GM23248 (cell line): ENCODE measurements at regions not wholly inside any gene's neighbourhood (a gene's known extent, or its start where the extent isn't known, plus 50 kb on each side); places are given as distances from the start of the nearest gene placed in this dataset.

Experiments
- DNase-seq: peaks from one replicate; pipeline ENCODE4 v3.0.0-alpha.2; 2015
- H2AFZ ChIP-seq: fragments of 200-600 bp; sonication (generic); 2 replicates; pipeline ENCODE4 v1.6.1; 2016; ENCODE audit warnings: antibody characterized with exemption
- H3F3A ChIP-seq: fragments of 200-600 bp; sonication (generic); 2 replicates; pipeline ENCODE4 v1.6.1; 2016; ENCODE audit warnings: mild to moderate bottlenecking, antibody characterized with exemption, mixed run types; ENCODE audit not compliant: insufficient read depth
- H3K27ac ChIP-seq: fragments of 200-600 bp; sonication (generic); 2 replicates; pipeline ENCODE4 v1.5.1; 2016; ENCODE audit warnings: mild to moderate bottlenecking
- H3K27me3 ChIP-seq: fragments of 200-600 bp; sonication (generic); replicated peaks from 2 replicates; pipeline ENCODE4 v1.6.1; 2016; ENCODE audit warnings: mild to moderate bottlenecking; ENCODE audit not compliant: insufficient read depth
- H3K36me3 ChIP-seq: fragments of 200-600 bp; sonication (generic); 2 replicates; pipeline ENCODE4 v1.6.1; 2016; ENCODE audit warnings: low read depth, mild to moderate bottlenecking
- H3K4me1 ChIP-seq: fragments of 200-600 bp; sonication (generic); 2 replicates; pipeline ENCODE4 v1.6.1; 2016; ENCODE audit warnings: mild to moderate bottlenecking; ENCODE audit not compliant: insufficient read depth
- H3K4me2 ChIP-seq: fragments of 200-600 bp; sonication (generic); one replicate; pipeline ENCODE4 v1.6.1; 2016; ENCODE audit warnings: mild to moderate bottlenecking; ENCODE audit not compliant: unreplicated experiment
- H3K4me3 ChIP-seq: fragments of 200-600 bp; sonication (generic); 2 replicates; pipeline ENCODE4 v1.5.1; 2016; ENCODE audit warnings: mild to moderate bottlenecking
- H3K79me2 ChIP-seq: fragments of 200-600 bp; sonication (generic); 2 replicates; pipeline ENCODE4 v1.6.1; 2016; ENCODE audit warnings: mild to moderate bottlenecking; ENCODE audit not compliant: insufficient read depth
- H3K9ac ChIP-seq: fragments of 200-600 bp; sonication (generic); 2 replicates; pipeline ENCODE4 v1.6.1; 2016; ENCODE audit warnings: mild to moderate bottlenecking
- H3K9me2 ChIP-seq: fragments of 200-600 bp; sonication (generic); 2 replicates; pipeline ENCODE4 v1.6.1; 2016; ENCODE audit warnings: mixed run types, mild to moderate bottlenecking, moderate library complexity; ENCODE audit not compliant: insufficient read depth
- H3K9me3 ChIP-seq: fragments of 200-600 bp; sonication (generic); one replicate; pipeline ENCODE4 v1.6.1; 2017; ENCODE audit warnings: low read depth
- H4K20me1 ChIP-seq: fragments of 200-600 bp; sonication (generic); 2 replicates; pipeline ENCODE4 v1.6.0; 2016; ENCODE audit not compliant: insufficient read depth
- EZH2 ChIP-seq: fragments of 200-600 bp; sonication (generic); IDR thresholded peaks from 2 replicates; pipeline ENCODE4 v1.6.1; 2018; ENCODE audit warnings: antibody characterized with exemption, mild to moderate bottlenecking; ENCODE audit not compliant: insufficient read depth, poor library complexity, severe bottlenecking
- EZH2phosphoT487 ChIP-seq: fragments of 200-600 bp; sonication (generic); IDR thresholded peaks from 2 replicates; pipeline ENCODE4 v1.6.1; 2018; ENCODE audit warnings: antibody characterized with exemption, moderate library complexity, mild to moderate bottlenecking, low read depth; ENCODE audit not compliant: insufficient read depth
- WGBS, 2 experiments: methylation state at CpG; one replicate each; pipeline ENCODE4 v1.1.6; 2015 to 2017; ENCODE audit warnings: low lambda C conversion rate in 2 of 2, low coverage in 1 of 2; ENCODE audit errors: missing lambda C conversion rate in 2 of 2; 5-methylcytosine and 5-hydroxymethylcytosine counted together
- in situ Hi-C: fragments of 300-500 bp; cut with MboI; formaldehyde crosslinking; loops from 2 replicates; pipeline ENCODE4 v1.15.0; 2020

- Histone ChIP-seq H3K9ac (no peak overlapping the region), H3K9me3 (peaks cover 3% of the 10 kb centered on the region), H3K36me3 (no peaks in the 10 kb centered on the region), H2AFZ (no peak overlapping the region), H3K27me3 (no peaks in the 10 kb centered on the region), H3K27ac (no peak overlapping the region), H3F3A (no peaks in the 10 kb centered on the region), H4K20me1 (no peaks in the 10 kb centered on the region), H3K9me2 (no peaks in the 10 kb centered on the region), H3K4me2 (no peak overlapping the region), H3K79me2 (no peaks in the 10 kb centered on the region), H3K4me3 (no peak overlapping the region), H3K4me1 (no peaks in the 10 kb centered on the region)
- 35% methylated on average over 1 of the region's 1 CpG for WGBS, 2 experiments
- no peak for DNase-seq
- in situ Hi-C loops: no loop called here
- TF ChIP-seq EZH2 (no peak), EZH2phosphoT487 (no peak)
Measured at GRCh38 chr9:29290516-29290915, 1717.2 kb upstream of the C9orf72 start.

GRCh38 chr9:29297592-29297991 lies 1724.3 kb upstream of the C9orf72 start:
- Histone ChIP-seq H3K9me3 (peaks cover 3% of the 10 kb centered on the region), H4K20me1 (no peaks in the 10 kb centered on the region), H2AFZ (no peak overlapping the region), H3K9ac (no peak overlapping the region), H3K4me2 (no peak overlapping the region), H3K27me3 (no peaks in the 10 kb centered on the region), H3K9me2 (no peaks in the 10 kb centered on the region), H3K79me2 (no peaks in the 10 kb centered on the region), H3K4me3 (no peak overlapping the region), H3K4me1 (no peaks in the 10 kb centered on the region), H3F3A (no peaks in the 10 kb centered on the region), H3K27ac (no peak overlapping the region), H3K36me3 (no peaks in the 10 kb centered on the region)
- DNase-seq: no peak
- TF ChIP-seq EZH2phosphoT487: no peak
- TF ChIP-seq EZH2: no peak
- WGBS, 2 experiments: 3 to 8% methylated on average over 2 of the region's 2 CpGs
- in situ Hi-C loops: no loop called here

- Histone ChIP-seq H3K27me3 (no peaks in the 10 kb centered on the region), H4K20me1 (no peaks in the 10 kb centered on the region), H3F3A (no peaks in the 10 kb centered on the region), H3K4me1 (no peaks in the 10 kb centered on the region), H3K9me2 (no peaks in the 10 kb centered on the region), H3K36me3 (no peaks in the 10 kb centered on the region), H3K9me3 (no peaks in the 10 kb centered on the region), H3K27ac (no peak overlapping the region), H3K4me3 (no peak overlapping the region), H3K79me2 (no peaks in the 10 kb centered on the region), H2AFZ (no peak overlapping the region), H3K9ac (no peak overlapping the region), H3K4me2 (no peak overlapping the region)
- in situ Hi-C loops: no loop called here
- no peak for TF ChIP-seq EZH2phosphoT487
- no peak for TF ChIP-seq EZH2
- 17 to 22% methylated on average over 3 of the region's 3 CpGs for WGBS, 2 experiments
- DNase-seq: no peak
Measured at GRCh38 chr9:29311221-29311620, 1737.9 kb upstream of the C9orf72 start.

- Histone ChIP-seq H4K20me1 (no peaks in the 10 kb centered on the region), H3K27me3 (no peaks in the 10 kb centered on the region), H3K9me2 (no peaks in the 10 kb centered on the region), H3K36me3 (no peaks in the 10 kb centered on the region), H2AFZ (no peak overlapping the region), H3K4me1 (no peaks in the 10 kb centered on the region), H3K4me3 (no peak overlapping the region), H3K79me2 (no peaks in the 10 kb centered on the region), H3K9ac (no peak overlapping the region), H3K9me3 (no peaks in the 10 kb centered on the region), H3K27ac (no peak overlapping the region), H3F3A (no peaks in the 10 kb centered on the region), H3K4me2 (no peak overlapping the region)
- 53 to 57% methylated on average over 3 of the region's 3 CpGs for WGBS, 2 experiments
- no peak for DNase-seq
- in situ Hi-C loops: no loop called here
- no peak for TF ChIP-seq EZH2
- no peak for TF ChIP-seq EZH2phosphoT487
Measured at GRCh38 chr9:29312327-29312726, 1739.0 kb upstream of the C9orf72 start.
